LHCN-M2 (cell line): ENCODE measurements at regions not wholly inside any gene's neighbourhood (a gene's known extent, or its start where the extent isn't known, plus 50 kb on each side); places are given as distances from the start of the nearest gene placed in this dataset.
A peak's percentile ranks its signal among the peaks of the same experiment; 100 is the strongest.

ENCODE experiments used
- DNase-seq: peaks from one replicate; pipeline ENCODE4 v3.0.0-alpha.2; 2012; ENCODE audit warnings: low read depth

- DNase-seq = no peak
Measured at GRCh38 chr3:67710396-67710795, 56.0 kb upstream of the SUCLG2 start.

DNA sequence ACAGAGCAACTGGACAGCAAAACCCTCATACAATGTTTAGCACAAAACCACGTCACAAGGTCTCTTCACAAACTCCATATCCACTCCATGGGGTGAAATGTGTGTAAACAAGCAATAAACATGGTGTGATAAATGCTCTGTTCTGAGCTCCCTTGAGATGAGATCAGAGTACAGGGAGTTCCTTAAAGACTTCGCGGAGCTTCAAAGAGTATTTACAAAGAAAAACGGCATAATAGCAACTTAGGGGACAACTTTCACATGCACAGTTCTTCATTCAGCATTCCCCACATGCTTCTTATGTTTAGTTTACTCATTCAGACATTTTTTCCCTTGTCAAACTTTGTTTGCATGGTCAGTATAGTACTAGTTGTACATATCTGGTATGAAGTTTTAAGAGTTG, 52.5 kb upstream of the SUCLG2 start:
- peak; percentile 5 for DNase-seq

- no peak for DNase-seq
Measured at GRCh38 chr3:67704322-67704721, 49.9 kb upstream of the SUCLG2 start.
